H1 (cell line): ENCODE measurements at regions not wholly inside any gene's neighbourhood (a gene's known extent, or its start where the extent isn't known, plus 50 kb on each side); places are given as distances from the start of the nearest gene placed in this dataset.

Source experiments
- CTCF ChIA-PET: fragments of 300-600 bp; sonication (Branson Sonifier 250); formaldehyde crosslinking; loops from one replicate; lab custom pipeline; 2021; ENCODE audit not compliant: partially characterized antibody; lab: Charles Lee
- POLR2A ChIA-PET: fragments of 300-600 bp; sonication (Branson Sonifier 250); formaldehyde crosslinking; loops from one replicate; lab custom pipeline; 2021; ENCODE audit warnings: inconsistent platforms; ENCODE audit not compliant: partially characterized antibody; lab: Charles Lee
- DNase-seq, 2 experiments: peaks; one replicate each; pipeline versions ENCODE4 v3.0.0 to v3.0.0-alpha.2; 2010 to 2022; ENCODE audit warnings: low spot score in 2 of 2, low read depth in 1 of 2, mixed read lengths in 1 of 2
- FAIRE-seq: peaks from 2 replicates; lab custom pipeline; 2011; peaks lifted over from hg19 to GRCh38; lab: Jason Lieb, UNC
- H2AFZ ChIP-seq: 2 replicates; pipeline ENCODE4 v1.8.1; 2012; ENCODE audit warnings: low read length, inconsistent platforms
- H2AK5ac ChIP-seq: 2 replicates; pipeline ENCODE4 v1.6.1; 2013; ENCODE audit warnings: low read depth, low read length
- H2BK120ac ChIP-seq: replicated peaks from 2 replicates; pipeline ENCODE3; 2013; ENCODE audit warnings: low read depth, low read length, inconsistent platforms
- H2BK12ac ChIP-seq: 2 replicates; pipeline ENCODE4 v1.6.1; 2013; ENCODE audit warnings: low read depth, low read length
- H2BK15ac ChIP-seq: 2 replicates; pipeline ENCODE4 v1.6.1; 2013; ENCODE audit warnings: low read length
- H2BK20ac ChIP-seq: 2 replicates; pipeline ENCODE4 v1.6.1; 2013; ENCODE audit warnings: low read length
- H2BK5ac ChIP-seq: 2 replicates; pipeline ENCODE4 v1.6.1; 2013; ENCODE audit warnings: low read depth, low read length
- H3K14ac ChIP-seq: 2 replicates; pipeline ENCODE4 v1.6.1; 2013; ENCODE audit warnings: inconsistent platforms; ENCODE audit not compliant: insufficient read length
- H3K18ac ChIP-seq: 2 replicates; pipeline ENCODE4 v1.6.1; 2013; ENCODE audit warnings: low read length; ENCODE audit errors: extremely low read depth
- H3K23ac ChIP-seq: 2 replicates; pipeline ENCODE4 v1.6.1; 2013; ENCODE audit warnings: inconsistent platforms; ENCODE audit not compliant: insufficient read length
- H3K23me2 ChIP-seq: 2 replicates; pipeline ENCODE4 v1.6.1; 2013; ENCODE audit warnings: low read depth, low read length
- H3K27ac ChIP-seq: 2 replicates; pipeline ENCODE4 v1.6.1; 2011; ENCODE audit warnings: low read depth, low read length, inconsistent platforms
- H3K27me3 ChIP-seq, 4 experiments: replicated peaks in 1 of 4; 1 replicate in 1 of 4; 2 replicates in 3 of 4; pipeline versions ENCODE4 v1.6.1 to v1.8.1; 2011 to 2013; ENCODE audit warnings: low read length in 3 of 4, mild to moderate bottlenecking in 3 of 4, inconsistent platforms in 2 of 4, mixed read lengths in 2 of 4, moderate library complexity in 1 of 4; ENCODE audit not compliant: control insufficient read depth in 3 of 4, insufficient read depth in 3 of 4; ENCODE audit errors: extremely low read depth in 1 of 4
- H3K36me3 ChIP-seq, 4 experiments: 2 replicates each; pipeline versions ENCODE4 v1.6.1 to v1.8.1; 2011 to 2013; ENCODE audit warnings: mild to moderate bottlenecking in 4 of 4, low read length in 3 of 4, moderate library complexity in 2 of 4, control low read depth in 1 of 4, inconsistent platforms in 1 of 4; ENCODE audit not compliant: insufficient read depth in 4 of 4, control insufficient read depth in 2 of 4
- H3K4ac ChIP-seq: replicated peaks from 2 replicates; pipeline ENCODE3; 2013; ENCODE audit warnings: low read length, low read depth, mixed read lengths, inconsistent platforms; ENCODE audit not compliant: insufficient read length
- H3K4me1 ChIP-seq, 4 experiments: replicated peaks in 1 of 4; 1 replicate in 1 of 4; 2 replicates in 3 of 4; pipeline versions ENCODE4 v1.6.1 to v1.8.1; 2011 to 2013; ENCODE audit warnings: low read length in 3 of 4, inconsistent platforms in 2 of 4, mixed read lengths in 1 of 4; ENCODE audit not compliant: insufficient read depth in 4 of 4, control insufficient read depth in 3 of 4
- H3K4me2 ChIP-seq, 2 experiments: 2 replicates each; pipeline versions ENCODE4 v1.6.1 to v1.8.1; 2011 to 2013; ENCODE audit warnings: low read depth in 2 of 2, low read length in 2 of 2, control low read depth in 1 of 2, inconsistent platforms in 1 of 2, mild to moderate bottlenecking in 1 of 2; ENCODE audit not compliant: insufficient read depth in 1 of 2
- H3K4me3 ChIP-seq, 4 experiments: fragments of 200-600, 300-600 bp in 1 of 4; sonication (generic), shearing (Covaris generic), sonication (Bioruptor Twin) in 1 of 4; 2 replicates each; pipeline versions ENCODE4 v1.5.1 to v1.8.1; 2011 to 2016; ENCODE audit warnings: low read length in 4 of 4, low read depth in 3 of 4, control low read depth in 2 of 4, inconsistent platforms in 2 of 4, mild to moderate bottlenecking in 2 of 4, mixed read lengths in 1 of 4, moderate library complexity in 1 of 4; ENCODE audit not compliant: insufficient read depth in 2 of 4; ENCODE audit errors: extremely low read depth in 1 of 4
- H3K56ac ChIP-seq: replicated peaks from 2 replicates; pipeline ENCODE3; 2013; ENCODE audit warnings: low read depth, mild to moderate bottlenecking, mixed read lengths, low read length, inconsistent platforms; ENCODE audit not compliant: insufficient read length
- H3K79me1 ChIP-seq: 2 replicates; pipeline ENCODE4 v1.6.1; 2013; ENCODE audit warnings: low read depth, low read length, control low read depth
- H3K79me2 ChIP-seq, 2 experiments: 2 replicates each; pipeline versions ENCODE4 v1.6.1 to v1.8.1; 2012 to 2013; ENCODE audit warnings: low read length in 2 of 2, mild to moderate bottlenecking in 2 of 2, inconsistent platforms in 1 of 2; ENCODE audit not compliant: insufficient read depth in 2 of 2, control insufficient read depth in 1 of 2
- H3K9ac ChIP-seq, 4 experiments: replicated peaks in 1 of 4; 1 replicate in 1 of 4; 2 replicates in 3 of 4; pipeline versions ENCODE4 v1.6.1 to v1.8.1; 2011 to 2013; ENCODE audit warnings: low read depth in 3 of 4, low read length in 3 of 4, control low read depth in 2 of 4, mild to moderate bottlenecking in 2 of 4, moderate library complexity in 2 of 4, inconsistent platforms in 1 of 4; ENCODE audit errors: extremely low read depth in 1 of 4
- H3K9me3 ChIP-seq, 2 experiments: 2 replicates each; pipeline versions ENCODE4 v1.6.1 to v1.8.1; 2012 to 2013; ENCODE audit warnings: mild to moderate bottlenecking in 2 of 2, moderate library complexity in 2 of 2, control low read depth in 1 of 2, inconsistent platforms in 1 of 2, low read depth in 1 of 2, low read length in 1 of 2, mixed read lengths in 1 of 2; ENCODE audit not compliant: insufficient read depth in 2 of 2
- H4K20me1 ChIP-seq, 2 experiments: replicated peaks in 1 of 2; 2 replicates each; pipeline versions ENCODE3 to v1.8.1; 2011 to 2013; ENCODE audit warnings: inconsistent platforms in 2 of 2, low read length in 2 of 2, mild to moderate bottlenecking in 1 of 2; ENCODE audit not compliant: insufficient read depth in 2 of 2, control insufficient read depth in 1 of 2
- H4K5ac ChIP-seq: 2 replicates; pipeline ENCODE4 v1.6.1; 2013; ENCODE audit warnings: low read length, low read depth, mixed read lengths, inconsistent platforms; ENCODE audit not compliant: insufficient read length
- H4K8ac ChIP-seq: 2 replicates; pipeline ENCODE4 v1.8.0; 2013; ENCODE audit warnings: mild to moderate bottlenecking, moderate library complexity, low read length, inconsistent platforms; ENCODE audit not compliant: insufficient read depth; ENCODE audit errors: extremely low read depth
- H4K91ac ChIP-seq: replicated peaks from 2 replicates; pipeline ENCODE3; 2013; ENCODE audit warnings: low read length, mixed read lengths, inconsistent platforms; ENCODE audit not compliant: insufficient read length
- CHD2 ChIP-seq: IDR thresholded peaks from 2 replicates; pipeline ENCODE4 v1.6.1; 2012; ENCODE audit warnings: low read length, improper control_type of control experiment
- FOSL1 ChIP-seq: IDR thresholded peaks from 2 replicates; pipeline ENCODE4 v1.6.1; 2011; ENCODE audit warnings: mild to moderate bottlenecking, low read depth, low read length, moderate library complexity; ENCODE audit not compliant: insufficient read depth
- GABPA ChIP-seq: IDR thresholded peaks from 2 replicates; pipeline ENCODE4 v1.6.1; 2011; ENCODE audit warnings: mild to moderate bottlenecking, low read length, moderate library complexity, borderline replicate concordance; ENCODE audit not compliant: insufficient read depth
- RXRA ChIP-seq: IDR thresholded peaks from 2 replicates; pipeline ENCODE4 v1.6.1; 2011; ENCODE audit warnings: low read depth, mild to moderate bottlenecking, low read length, moderate library complexity; ENCODE audit not compliant: insufficient read depth
- SIRT6 ChIP-seq: IDR thresholded peaks from one replicate; pipeline ENCODE4 v1.7.1; 2012; ENCODE audit warnings: low read length, inconsistent platforms
- SRF ChIP-seq: IDR thresholded peaks from 2 replicates; pipeline ENCODE4 v1.6.1; 2011; ENCODE audit warnings: mild to moderate bottlenecking, low read depth, low read length, moderate library complexity
- WGBS, 2 experiments: shearing (Covaris generic) in 1 of 2; methylation state at CpG; one replicate each; pipeline versions ENCODE4 v1.1.6 to v1.1.7; 2013 to 2015; ENCODE audit warnings: low lambda C conversion rate in 2 of 2, mixed read lengths in 2 of 2, inconsistent platforms in 1 of 2, low coverage in 1 of 2, missing lambda C conversion rate in 1 of 2; ENCODE audit not compliant: insufficient replicate concordance in 2 of 2, insufficient coverage in 1 of 2, insufficient read length in 1 of 2; ENCODE audit errors: extremely low coverage in 1 of 2, missing lambda C conversion rate in 1 of 2; 5-methylcytosine and 5-hydroxymethylcytosine counted together
- TF ChIP-seq, protein P1 (sequence below): IDR thresholded peaks from 2 replicates; pipeline ENCODE4 v1.6.1; 2012; ENCODE audit warnings: low read length, inconsistent platforms
- TF ChIP-seq, protein P2 (sequence below): IDR thresholded peaks from 2 replicates; pipeline ENCODE4 v1.6.1; 2011; ENCODE audit warnings: low read length, improper control_type of control experiment
- TF ChIP-seq, protein P3 (sequence below): IDR thresholded peaks from 2 replicates; pipeline ENCODE4 v1.6.1; 2011; ENCODE audit warnings: low read depth, mild to moderate bottlenecking, low read length; ENCODE audit not compliant: insufficient read depth

DNA sequence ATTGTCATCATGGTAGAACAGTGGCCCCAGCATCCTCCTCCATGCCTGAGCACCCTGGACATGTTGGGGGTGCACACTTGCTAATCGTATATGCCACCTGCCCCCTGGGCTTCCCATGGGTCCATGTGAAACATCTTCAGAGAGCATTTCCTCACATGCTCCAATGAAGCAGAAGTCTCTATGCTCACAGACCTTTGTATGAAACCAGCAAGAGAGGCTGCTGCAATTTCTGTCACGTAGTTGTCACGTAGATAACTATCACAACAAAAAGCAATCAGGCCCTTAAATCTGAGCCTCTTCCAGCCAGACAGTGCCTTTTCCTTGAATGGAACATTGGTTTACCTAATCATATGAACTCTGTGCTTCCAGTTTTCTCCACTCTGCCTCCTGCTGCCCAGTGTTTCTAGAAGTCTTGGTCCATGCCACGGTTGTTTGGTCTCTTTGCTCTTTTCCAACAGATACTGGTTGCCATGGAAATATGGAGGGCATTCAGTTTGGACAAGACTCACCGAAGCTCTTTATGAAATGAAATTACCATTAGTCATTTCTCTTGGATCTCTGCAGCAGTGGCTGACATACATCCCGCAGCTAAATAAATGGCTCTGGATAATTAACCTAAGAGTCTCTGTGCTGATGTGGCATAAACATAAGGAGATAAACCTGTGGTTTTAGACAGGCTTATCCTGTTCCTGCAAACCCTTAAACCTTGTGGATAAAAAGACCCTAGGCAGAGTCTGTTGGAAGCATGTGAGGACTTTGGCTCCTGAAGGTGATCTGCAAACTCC lies 172.8 kb upstream of the SYNDIG1 start:
- ChIA-PET POLR2A (no interaction called here), CTCF (interaction anchor here (0.7 kb wide), 1 partner anchor 11 kb away, joined by 3 read pairs; no protein-coding TSS in a partner anchor)
- Histone ChIP-seq H3K27me3 (no peaks in the 10 kb centered on the region), H3K18ac (no peak overlapping the region), H3K9ac (no peak overlapping the region), H4K8ac (no peak overlapping the region), H2BK20ac (no peak overlapping the region), H3K4me1 (peaks cover 0 to 3% (median 0%) of the 10 kb centered on the region in 4 experiments; a peak in 1 of 7 replicates), H4K91ac (no peak overlapping the region), H4K20me1 (no peaks in the 10 kb centered on the region), H3K23me2 (no peaks in the 10 kb centered on the region), H3K56ac (no peak overlapping the region), H2BK12ac (no peak overlapping the region), H2BK15ac (no peak overlapping the region), H3K4me2 (no peak overlapping the region), H2BK120ac (no peak overlapping the region), H2BK5ac (no peak overlapping the region), H4K5ac (no peak overlapping the region), H3K27ac (no peak overlapping the region), H3K79me1 (no peaks in the 10 kb centered on the region), H3K23ac (no peak overlapping the region), H2AFZ (no peak overlapping the region), H3K36me3 (no peaks in the 10 kb centered on the region), H3K9me3 (no peaks in the 10 kb centered on the region), H3K4ac (no peak overlapping the region), H3K79me2 (no peaks in the 10 kb centered on the region), H2AK5ac (no peak overlapping the region), H3K4me3 (no peak overlapping the region), H3K14ac (no peak overlapping the region)
- no peak for FAIRE-seq
- no peak for DNase-seq
- 86% methylated on average over 6 of the region's 6 CpGs; no CpG with 5 or more reads in 1 of the 2 experiments for WGBS, 2 experiments
- TF ChIP-seq GABPA (no peak), RXRA (no peak), SRF (no peak), FOSL1 (no peak), SIRT6 (no peak), CHD2 (no peak)
- TF ChIP-seq, protein P1, sequence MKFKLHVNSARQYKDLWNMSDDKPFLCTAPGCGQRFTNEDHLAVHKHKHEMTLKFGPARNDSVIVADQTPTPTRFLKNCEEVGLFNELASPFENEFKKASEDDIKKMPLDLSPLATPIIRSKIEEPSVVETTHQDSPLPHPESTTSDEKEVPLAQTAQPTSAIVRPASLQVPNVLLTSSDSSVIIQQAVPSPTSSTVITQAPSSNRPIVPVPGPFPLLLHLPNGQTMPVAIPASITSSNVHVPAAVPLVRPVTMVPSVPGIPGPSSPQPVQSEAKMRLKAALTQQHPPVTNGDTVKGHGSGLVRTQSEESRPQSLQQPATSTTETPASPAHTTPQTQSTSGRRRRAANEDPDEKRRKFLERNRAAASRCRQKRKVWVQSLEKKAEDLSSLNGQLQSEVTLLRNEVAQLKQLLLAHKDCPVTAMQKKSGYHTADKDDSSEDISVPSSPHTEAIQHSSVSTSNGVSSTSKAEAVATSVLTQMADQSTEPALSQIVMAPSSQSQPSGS = no peak
- TF ChIP-seq, protein P2, sequence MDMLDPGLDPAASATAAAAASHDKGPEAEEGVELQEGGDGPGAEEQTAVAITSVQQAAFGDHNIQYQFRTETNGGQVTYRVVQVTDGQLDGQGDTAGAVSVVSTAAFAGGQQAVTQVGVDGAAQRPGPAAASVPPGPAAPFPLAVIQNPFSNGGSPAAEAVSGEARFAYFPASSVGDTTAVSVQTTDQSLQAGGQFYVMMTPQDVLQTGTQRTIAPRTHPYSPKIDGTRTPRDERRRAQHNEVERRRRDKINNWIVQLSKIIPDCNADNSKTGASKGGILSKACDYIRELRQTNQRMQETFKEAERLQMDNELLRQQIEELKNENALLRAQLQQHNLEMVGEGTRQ = no peak
- TF ChIP-seq, protein P3, sequence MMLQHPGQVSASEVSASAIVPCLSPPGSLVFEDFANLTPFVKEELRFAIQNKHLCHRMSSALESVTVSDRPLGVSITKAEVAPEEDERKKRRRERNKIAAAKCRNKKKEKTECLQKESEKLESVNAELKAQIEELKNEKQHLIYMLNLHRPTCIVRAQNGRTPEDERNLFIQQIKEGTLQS = no peak
